ENCODE measurements at regions not wholly inside any gene's neighbourhood (a gene's known extent, or its start where the extent isn't known, plus 50 kb on each side); places are given as distances from the start of the nearest gene placed in this dataset.

GRCh38 chr2:57313678-57314077 is 732.9 kb upstream of the VRK2 start:
- intact Hi-C loops (cut with micrococcal nuclease; ENCODE audit: unreplicated experiment), result no loop called here
- DNase-seq (ENCODE audit: low spot score) (peak; percentile 1), ATAC-seq (no peak), FAIRE-seq (no peak)
- no peak overlapping the region for H3K9ac ChIP-seq (ENCODE audit: insufficient read depth, low read depth, low read length)
- no peak overlapping the region for H3K27ac ChIP-seq (ENCODE audit: extremely low read length, insufficient read depth, low read length)
- 4% methylated on average over 2 of the region's 2 CpGs for WGBS (ENCODE audit: low lambda C conversion rate)
- H3K4me3 ChIP-seq (replicated peaks in 1 of 3; ENCODE audit: insufficient read depth in 1 of 3, low read depth in 2 of 3, low read length in 3 of 3), result no peak overlapping the region
- H3K27me3 ChIP-seq (ENCODE audit: control insufficient read depth in 1 of 2, insufficient read depth in 2 of 2, low read length in 2 of 2), result no peaks in the 10 kb centered on the region; a peak in 1 of 5 replicates
- no peak overlapping the region for H3K4me2 ChIP-seq (ENCODE audit: low read depth, low read length)
- no peaks in the 10 kb centered on the region for H4K20me1 ChIP-seq (ENCODE audit: insufficient read depth, low read length)
- in situ Hi-C loops (cut with HindIII; ENCODE audit: extremely low pct_ligation_motif_present, low pct_unique_long_range_greater_than_20kb), result no loop called here
- H3K4me1 ChIP-seq (ENCODE audit: insufficient read depth, low read length), result no peaks in the 10 kb centered on the region
- ChIA-PET CTCF (ENCODE audit: low intra/inter-chr PET ratio, low total read pairs) (no interaction called here), POLR2A (no interaction called here)
- no peaks in the 10 kb centered on the region for H3K79me2 ChIP-seq (ENCODE audit: insufficient read depth, low read length)
- BruUV-seq (replicated peaks), result no TSS peak
- H3K9me3 ChIP-seq (ENCODE audit: low read length), result peaks cover 73% of the 10 kb centered on the region
- no peaks in the 10 kb centered on the region for H3K36me3 ChIP-seq (replicated peaks in 1 of 2; ENCODE audit: control insufficient read depth in 1 of 2, insufficient read depth in 2 of 2, low read length in 2 of 2)
- no peak overlapping the region for H2AFZ ChIP-seq (ENCODE audit: low read length)
- TF ChIP-seq BHLHE40 (IDR thresholded peaks at IDR 0.05; ENCODE audit: low read length) (peak; percentile 42; the same call in 1 of the 2 replicates), HNF4A (CRISPR knock-in tag; IDR thresholded peaks at IDR 0.05) (0 out of 2 replicates have a peak, but pooled peaks have one; percentile 30), TP53 (CRISPR knock-in tag; conservative IDR thresholded peaks at IDR 0.05) (no peak)

- Histone ChIP-seq H3K79me2 (ENCODE audit: insufficient read depth, low read length) (no peaks in the 10 kb centered on the region), H3K27ac (ENCODE audit: extremely low read length, insufficient read depth, low read length) (no peak overlapping the region), H3K9me3 (ENCODE audit: low read length) (peaks cover 83% of the 10 kb centered on the region), H4K20me1 (ENCODE audit: insufficient read depth, low read length) (no peaks in the 10 kb centered on the region), H3K4me3 (replicated peaks in 1 of 3; ENCODE audit: insufficient read depth in 1 of 3, low read depth in 2 of 3, low read length in 3 of 3) (no peak overlapping the region), H3K4me1 (ENCODE audit: insufficient read depth, low read length) (no peaks in the 10 kb centered on the region), H3K4me2 (ENCODE audit: low read depth, low read length) (no peak overlapping the region), H3K27me3 (ENCODE audit: control insufficient read depth in 1 of 2, insufficient read depth in 2 of 2, low read length in 2 of 2) (no peaks in the 10 kb centered on the region), H2AFZ (ENCODE audit: low read length) (no peak overlapping the region), H3K36me3 (replicated peaks in 1 of 2; ENCODE audit: control insufficient read depth in 1 of 2, insufficient read depth in 2 of 2, low read length in 2 of 2) (no peaks in the 10 kb centered on the region), H3K9ac (ENCODE audit: insufficient read depth, low read depth, low read length) (no peak overlapping the region)
- ChIA-PET POLR2A (no interaction called here), CTCF (ENCODE audit: low intra/inter-chr PET ratio, low total read pairs) (no interaction called here)
- ATAC-seq, result no peak
- in situ Hi-C loops (cut with HindIII; ENCODE audit: extremely low pct_ligation_motif_present, low pct_unique_long_range_greater_than_20kb), result no loop called here
- BruUV-seq (replicated peaks), result no TSS peak
- intact Hi-C loops (cut with micrococcal nuclease; ENCODE audit: unreplicated experiment), result no loop called here
- no peak for DNase-seq (ENCODE audit: low spot score)
- no peak for FAIRE-seq
- TF ChIP-seq RFXAP (CRISPR knock-in tag; IDR thresholded peaks at IDR 0.05; ENCODE audit: borderline replicate concordance) (no peak), ZNF850 (CRISPR knock-in tag; conservative IDR thresholded peaks at IDR 0.05) (no peak), MAFK (conservative IDR thresholded peaks at IDR 0.05 in 1 of 2, IDR thresholded peaks at IDR 0.05 in 1 of 2; ENCODE audit: low read length in 2 of 2) (peak; percentile 59 to 77; a peak in 3 of 4 replicates), ZNF597 (CRISPR knock-in tag; IDR thresholded peaks at IDR 0.05) (no peak), MIXL1 (CRISPR knock-in tag; IDR thresholded peaks at IDR 0.05) (no peak), MAFF (IDR thresholded peaks at IDR 0.05; ENCODE audit: low read depth, low read length) (peak; percentile 66), GFI1 (CRISPR knock-in tag; IDR thresholded peaks at IDR 0.05; ENCODE audit: borderline replicate concordance) (no peak)
These were observed 731.9 kb upstream of the VRK2 start for GRCh38 chr2:57314682-57315081.
